Breast epithelium (tissue), 3 donors: ENCODE measurements at regions not wholly inside any gene's neighbourhood (a gene's known extent, or its start where the extent isn't known, plus 50 kb on each side); places are given as distances from the start of the nearest gene placed in this dataset.

Experiments used
- POLR2A ChIP-seq: fragments of 450-650 bp; IDR thresholded peaks from one replicate; pipeline ENCODE4 v1.6.1; 2016; ENCODE audit warnings: antibody characterized with exemption, mild to moderate bottlenecking, moderate library complexity
- POLR2AphosphoS5 ChIP-seq, 3 donors: sonication (generic); formaldehyde crosslinking; IDR thresholded peaks; one replicate each; pipeline ENCODE4 v1.6.1; 2017; ENCODE audit warnings: antibody characterized with exemption in 3 of 3
- TF ChIP-seq, protein P1 (sequence below), 3 donors: fragments of 450-650 bp; IDR thresholded peaks; one replicate each; pipeline ENCODE4 v1.5.1; 2016 to 2017; ENCODE audit warnings: antibody characterized with exemption in 3 of 3, mild to moderate bottlenecking in 3 of 3, moderate library complexity in 3 of 3

DNA sequence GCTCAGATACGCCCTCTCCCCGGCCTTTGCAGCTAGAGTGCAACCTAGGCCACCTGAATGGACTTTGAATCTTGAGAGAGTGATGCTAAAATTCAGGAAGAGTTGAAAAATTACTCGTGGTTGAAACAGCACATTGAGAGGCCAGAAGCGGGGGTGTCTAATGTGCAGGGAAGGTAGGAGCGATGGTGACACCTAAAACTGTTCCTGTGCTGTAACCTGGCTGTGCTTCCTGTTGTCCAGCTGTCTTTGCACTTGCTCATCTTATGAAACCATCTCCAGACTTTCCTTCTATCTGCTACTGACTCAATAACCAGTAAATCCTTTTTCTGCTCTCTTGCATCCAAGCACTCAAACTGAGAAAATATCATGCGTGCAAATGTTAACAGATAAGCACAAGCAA is 106.4 kb upstream of the RPS6KA3 start:
- TF ChIP-seq POLR2A (no peak), POLR2AphosphoS5 (IDR thresholded peaks at IDR 0.05) (no peak)
- TF ChIP-seq, protein P1, sequence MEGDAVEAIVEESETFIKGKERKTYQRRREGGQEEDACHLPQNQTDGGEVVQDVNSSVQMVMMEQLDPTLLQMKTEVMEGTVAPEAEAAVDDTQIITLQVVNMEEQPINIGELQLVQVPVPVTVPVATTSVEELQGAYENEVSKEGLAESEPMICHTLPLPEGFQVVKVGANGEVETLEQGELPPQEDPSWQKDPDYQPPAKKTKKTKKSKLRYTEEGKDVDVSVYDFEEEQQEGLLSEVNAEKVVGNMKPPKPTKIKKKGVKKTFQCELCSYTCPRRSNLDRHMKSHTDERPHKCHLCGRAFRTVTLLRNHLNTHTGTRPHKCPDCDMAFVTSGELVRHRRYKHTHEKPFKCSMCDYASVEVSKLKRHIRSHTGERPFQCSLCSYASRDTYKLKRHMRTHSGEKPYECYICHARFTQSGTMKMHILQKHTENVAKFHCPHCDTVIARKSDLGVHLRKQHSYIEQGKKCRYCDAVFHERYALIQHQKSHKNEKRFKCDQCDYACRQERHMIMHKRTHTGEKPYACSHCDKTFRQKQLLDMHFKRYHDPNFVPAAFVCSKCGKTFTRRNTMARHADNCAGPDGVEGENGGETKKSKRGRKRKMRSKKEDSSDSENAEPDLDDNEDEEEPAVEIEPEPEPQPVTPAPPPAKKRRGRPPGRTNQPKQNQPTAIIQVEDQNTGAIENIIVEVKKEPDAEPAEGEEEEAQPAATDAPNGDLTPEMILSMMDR (IDR thresholded peaks at IDR 0.05): no peak
